WTC11 (cell line): ENCODE measurements at regions not wholly inside any gene's neighbourhood (a gene's known extent, or its start where the extent isn't known, plus 50 kb on each side); places are given as distances from the start of the nearest gene placed in this dataset.

Source experiments
- ATAC-seq: fragments of 200-7000 bp; cut with Tn5 transposase; 2 replicates; pipeline ENCODE4 v1.10.0; 2021; ENCODE audit warnings: mild to moderate bottlenecking, moderate library complexity
- CTCF ChIA-PET: fragments of 300-600 bp; sonication (Branson Sonifier 250); formaldehyde crosslinking; loops from one replicate; lab custom pipeline; 2021; ENCODE audit warnings: antibody characterized with exemption; lab: Charles Lee
- POLR2A ChIA-PET: fragments of 350-600 bp; sonication (Branson Sonifier 250); formaldehyde crosslinking; loops from one replicate; lab custom pipeline; 2021; ENCODE audit warnings: antibody characterized with exemption; lab: Charles Lee
- DNase-seq: peaks from one replicate; pipeline ENCODE4 v3.0.0; 2021; ENCODE audit warnings: low spot score
- H3K27ac Mint-ChIP-seq: 2 replicates; pipeline ENCODE4 v1.8.0; 2021; ENCODE audit warnings: mixed read lengths
- H3K27me3 Mint-ChIP-seq: 2 replicates; pipeline ENCODE4 v1.8.0; 2021; ENCODE audit warnings: low read depth, mild to moderate bottlenecking, moderate library complexity, mixed read lengths
- H3K36me3 Mint-ChIP-seq: 2 replicates; pipeline ENCODE4 v1.8.0; 2021; ENCODE audit warnings: mixed read lengths
- H3K4me1 Mint-ChIP-seq: 2 replicates; pipeline ENCODE4 v1.8.0; 2022; ENCODE audit warnings: mixed read lengths
- H3K4me3 Mint-ChIP-seq: 2 replicates; pipeline ENCODE4 v1.8.0; 2021; ENCODE audit warnings: mild to moderate bottlenecking, moderate library complexity, mixed read lengths
- H3K9me3 Mint-ChIP-seq: 2 replicates; pipeline ENCODE4 v1.8.0; 2021; ENCODE audit warnings: mixed read lengths
- ATF2 ChIP-seq: sonication (generic); formaldehyde crosslinking; IDR thresholded peaks from 2 replicates; pipeline ENCODE4 v1.8.1; 2022; ENCODE audit warnings: low read depth, missing genetic modification reagents, borderline replicate concordance
- CTCF ChIP-seq: fragments of 200-600 bp; IDR thresholded peaks from 2 replicates; pipeline ENCODE4 v1.8.0; 2022; ENCODE audit warnings: antibody characterized with exemption
- E2F1 ChIP-seq: sonication (generic); formaldehyde crosslinking; IDR thresholded peaks from 2 replicates; pipeline ENCODE4 v1.8.0; 2022; ENCODE audit warnings: mild to moderate bottlenecking, missing genetic modification reagents
- FOXP1 ChIP-seq: sonication (generic); formaldehyde crosslinking; IDR thresholded peaks from 2 replicates; pipeline ENCODE4 v1.8.0; 2022; ENCODE audit warnings: missing genetic modification reagents, mild to moderate bottlenecking, moderate library complexity, borderline replicate concordance
- FOXP4 ChIP-seq: sonication (generic); formaldehyde crosslinking; IDR thresholded peaks from 2 replicates; pipeline ENCODE4 v1.8.0; 2022; ENCODE audit warnings: mild to moderate bottlenecking, missing genetic modification reagents
- GABPB1 ChIP-seq: sonication (generic); formaldehyde crosslinking; IDR thresholded peaks from 2 replicates; pipeline ENCODE4 v1.8.1; 2023; ENCODE audit warnings: mild to moderate bottlenecking, missing genetic modification reagents
- HMGXB4 ChIP-seq: sonication (generic); formaldehyde crosslinking; IDR thresholded peaks from 2 replicates; pipeline ENCODE4 v1.8.1; 2023; ENCODE audit warnings: mild to moderate bottlenecking, moderate library complexity, missing genetic modification reagents
- MLX ChIP-seq: sonication (generic); formaldehyde crosslinking; IDR thresholded peaks from 2 replicates; pipeline ENCODE4 v1.8.1; 2023; ENCODE audit warnings: mild to moderate bottlenecking, missing genetic modification reagents, moderate library complexity
- MYBL2 ChIP-seq: sonication (generic); formaldehyde crosslinking; IDR thresholded peaks from 2 replicates; pipeline ENCODE4 v1.8.1; 2023; ENCODE audit warnings: mild to moderate bottlenecking, moderate library complexity, missing genetic modification reagents
- NFE2L1 ChIP-seq: sonication (generic); formaldehyde crosslinking; IDR thresholded peaks from 2 replicates; pipeline ENCODE4 v1.8.1; 2023; ENCODE audit warnings: missing genetic modification reagents
- NFYB ChIP-seq: sonication (generic); formaldehyde crosslinking; conservative IDR thresholded peaks from 2 replicates; pipeline ENCODE4 v1.8.0; 2022; ENCODE audit warnings: low read depth, missing genetic modification reagents
- NR2C2 ChIP-seq: sonication (generic); formaldehyde crosslinking; IDR thresholded peaks from 2 replicates; pipeline ENCODE4 v1.8.0; 2022; ENCODE audit warnings: mild to moderate bottlenecking, missing genetic modification reagents
- RELA ChIP-seq: sonication (generic); formaldehyde crosslinking; IDR thresholded peaks from 2 replicates; pipeline ENCODE4 v1.8.1; 2022; ENCODE audit warnings: missing genetic modification reagents, mild to moderate bottlenecking, borderline replicate concordance
- ZMAT4 ChIP-seq: fragments of 250-450 bp; sonication (Bioruptor Pico); IDR thresholded peaks from 2 replicates; pipeline ENCODE4 v1.9.0; 2021; ENCODE audit warnings: mild to moderate bottlenecking
- ZNF219 ChIP-seq: sonication (generic); formaldehyde crosslinking; IDR thresholded peaks from 2 replicates; pipeline ENCODE4 v1.8.0; 2023; ENCODE audit warnings: missing genetic modification reagents, mild to moderate bottlenecking, borderline replicate concordance
- ZNF317 ChIP-seq: sonication (generic); formaldehyde crosslinking; IDR thresholded peaks from 2 replicates; pipeline ENCODE4 v1.8.1; 2023; ENCODE audit warnings: low read depth, mild to moderate bottlenecking, moderate library complexity, missing genetic modification reagents, borderline replicate concordance
- ZNF532 ChIP-seq: fragments of 250-450 bp; sonication (Bioruptor Pico); IDR thresholded peaks from 2 replicates; pipeline ENCODE4 v1.9.0; 2021; ENCODE audit warnings: mild to moderate bottlenecking, borderline replicate concordance

GRCh38 chrX:39470588-39471407, 627.0 kb downstream of the BCOR start:
- no peak overlapping the region for H3K4me3 Mint-ChIP-seq
- ChIA-PET POLR2A (no interaction called here), CTCF (no interaction called here)
- ATAC-seq (no peak), DNase-seq (no peak)
- no peaks in the 10 kb centered on the region for H3K9me3 Mint-ChIP-seq
- H3K4me1 Mint-ChIP-seq = peaks cover 3% of the 10 kb centered on the region; the same call in 1 of the 2 replicates
- H3K27me3 Mint-ChIP-seq = no peaks in the 10 kb centered on the region
- H3K27ac Mint-ChIP-seq = no peak overlapping the region
- TF ChIP-seq ZNF317 (CRISPR knock-in tag) = no peak
- no peak for TF ChIP-seq E2F1
- no peak for TF ChIP-seq RELA
- no peak for TF ChIP-seq NFE2L1 (CRISPR knock-in tag)
- TF ChIP-seq FOXP1 = no peak
- TF ChIP-seq MLX (CRISPR knock-in tag) = no peak
- TF ChIP-seq NFYB = no peak
- no peak for TF ChIP-seq FOXP4 (CRISPR knock-in tag)
- TF ChIP-seq ZNF532 (CRISPR knock-in tag) = no peak
- TF ChIP-seq ZMAT4 (CRISPR knock-in tag) = no peak
- no peak for TF ChIP-seq ZNF219 (CRISPR knock-in tag)
- no peak for TF ChIP-seq CTCF
- TF ChIP-seq ATF2 = no peak
- no peak for TF ChIP-seq MYBL2 (CRISPR knock-in tag)
- TF ChIP-seq NR2C2 = no peak
- TF ChIP-seq GABPB1 (CRISPR knock-in tag) = no peak
- no peak for TF ChIP-seq HMGXB4 (CRISPR knock-in tag)
- H3K36me3 Mint-ChIP-seq = no peaks in the 10 kb centered on the region
